Duodenal mucosa (tissue), 2 donors: ENCODE measurements at regions not wholly inside any gene's neighbourhood (a gene's known extent, or its start where the extent isn't known, plus 50 kb on each side); places are given as distances from the start of the nearest gene placed in this dataset.

Source experiments
- H3K27ac ChIP-seq: one replicate; pipeline ENCODE4 v1.7.0; 2013; ENCODE audit warnings: low read depth, low read length
- H3K27me3 ChIP-seq, 2 donors: one replicate each; pipeline ENCODE4 v1.7.0; 2013; ENCODE audit warnings: low read length in 2 of 2, control low read depth in 1 of 2; ENCODE audit not compliant: insufficient read depth in 2 of 2, control insufficient read depth in 1 of 2
- H3K36me3 ChIP-seq, 2 donors: one replicate each; pipeline ENCODE4 v1.7.0; 2013; ENCODE audit warnings: low read length in 2 of 2, control low read depth in 1 of 2; ENCODE audit not compliant: insufficient read depth in 2 of 2, control insufficient read depth in 1 of 2
- H3K4me1 ChIP-seq, 2 donors: one replicate each; pipeline ENCODE4 v1.7.0; 2013; ENCODE audit warnings: low read length in 2 of 2, control low read depth in 1 of 2; ENCODE audit not compliant: insufficient read depth in 2 of 2, control insufficient read depth in 1 of 2
- H3K4me3 ChIP-seq, 2 donors: one replicate each; pipeline ENCODE4 v1.7.0; 2013; ENCODE audit warnings: low read length in 2 of 2, low read depth in 1 of 2
- H3K9ac ChIP-seq, 2 donors: one replicate each; pipeline ENCODE4 v1.7.0; 2013; ENCODE audit warnings: low read length in 2 of 2, low read depth in 1 of 2
- H3K9me3 ChIP-seq, 2 donors: one replicate each; pipeline ENCODE4 v1.7.0; 2013; ENCODE audit warnings: low read length in 2 of 2, control low read depth in 1 of 2; ENCODE audit not compliant: control insufficient read depth in 1 of 2

DNA sequence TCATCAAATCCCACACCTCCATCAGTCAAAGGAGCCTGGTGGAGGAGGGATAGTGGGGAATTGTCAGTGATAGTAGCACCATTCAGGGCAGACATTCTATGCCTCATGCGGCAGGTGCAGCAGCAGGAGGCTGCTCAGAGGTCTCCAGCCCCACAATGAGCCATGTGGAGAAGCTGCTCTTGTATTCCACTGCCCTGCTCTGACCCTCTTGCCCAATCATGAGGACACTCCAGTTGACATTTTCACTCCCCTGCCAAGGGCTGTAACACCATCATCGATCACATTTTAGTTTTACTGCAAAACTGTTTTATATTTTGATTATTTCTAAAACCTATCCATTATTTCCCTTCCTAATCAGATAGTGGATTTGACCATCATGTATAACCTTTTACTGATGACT lies 487.6 kb upstream of the KLHL29 start:
- Histone ChIP-seq H3K4me3 (no peak overlapping the region), H3K9ac (no peak overlapping the region), H3K4me1 (no peaks in the 10 kb centered on the region), H3K27me3 (no peaks in the 10 kb centered on the region), H3K36me3 (no peaks in the 10 kb centered on the region), H3K27ac (no peak overlapping the region), H3K9me3 (no peaks in the 10 kb centered on the region)

- Histone ChIP-seq H3K9me3 (no peaks in the 10 kb centered on the region), H3K9ac (no peak overlapping the region), H3K27me3 (no peaks in the 10 kb centered on the region), H3K4me1 (no peaks in the 10 kb centered on the region), H3K27ac (no peak overlapping the region), H3K36me3 (no peaks in the 10 kb centered on the region), H3K4me3 (no peak overlapping the region)
Measured at GRCh38 chr2:22900674-22901073, 484.3 kb upstream of the KLHL29 start.

DNA sequence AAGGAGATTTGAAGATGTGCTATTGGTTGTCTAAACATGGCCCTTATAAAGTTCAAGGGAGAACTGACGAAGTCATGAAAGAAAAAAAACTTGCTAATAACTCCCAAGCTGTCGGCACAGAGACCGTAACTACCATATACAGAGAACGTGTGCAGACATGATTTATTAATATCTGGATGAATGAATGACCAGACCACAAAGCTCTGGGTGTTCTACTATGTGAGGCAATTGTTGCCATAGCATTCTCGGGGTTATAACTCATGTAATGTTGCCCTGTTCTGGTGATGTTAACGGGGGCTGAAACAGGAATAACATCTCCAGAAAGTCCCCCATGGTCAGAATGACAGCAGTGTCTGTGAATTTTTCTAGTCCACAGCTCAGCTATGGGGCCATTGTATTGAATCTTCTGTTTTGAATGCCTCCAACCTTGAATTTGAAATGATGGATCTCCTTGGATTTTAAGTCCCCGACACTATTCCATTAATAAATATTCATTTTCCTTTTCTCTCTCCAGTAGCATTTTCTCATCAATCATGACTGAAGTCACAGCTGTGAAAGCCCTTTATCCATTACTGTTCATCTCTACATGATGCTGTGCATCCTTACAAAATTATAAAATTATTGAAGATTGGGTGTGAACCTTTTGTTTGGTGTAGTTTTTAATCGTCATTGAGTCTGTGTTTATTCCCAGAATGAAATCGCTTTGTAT lies 483.4 kb upstream of the KLHL29 start:
- H3K27ac ChIP-seq: no peak overlapping the region
- no peaks in the 10 kb centered on the region for H3K9me3 ChIP-seq
- H3K9ac ChIP-seq: no peak overlapping the region
- no peaks in the 10 kb centered on the region for H3K4me1 ChIP-seq
- H3K27me3 ChIP-seq: no peaks in the 10 kb centered on the region
- H3K36me3 ChIP-seq: no peaks in the 10 kb centered on the region
- H3K4me3 ChIP-seq: no peak overlapping the region

DNA sequence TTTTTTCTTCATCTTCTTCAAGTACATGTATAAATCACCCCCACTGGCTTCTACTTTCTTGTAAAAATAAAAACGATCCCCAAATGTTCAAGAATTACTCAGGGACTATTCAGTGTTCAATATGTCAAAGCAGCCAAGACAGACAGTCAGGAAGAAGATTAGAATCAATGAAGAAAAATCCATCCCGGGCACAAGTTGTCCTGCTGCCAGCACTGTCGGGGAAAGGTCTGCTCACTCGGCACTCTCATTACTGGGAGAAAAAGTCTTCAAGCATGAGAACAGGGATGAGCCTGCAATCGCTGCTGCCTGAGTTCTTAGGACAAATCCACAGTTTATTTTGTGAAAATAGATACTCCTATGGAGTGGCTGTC lies 482.8 kb upstream of the KLHL29 start:
- Histone ChIP-seq H3K27me3 (no peaks in the 10 kb centered on the region), H3K27ac (no peak overlapping the region), H3K4me3 (no peak overlapping the region), H3K9ac (no peak overlapping the region), H3K4me1 (no peaks in the 10 kb centered on the region), H3K36me3 (no peaks in the 10 kb centered on the region), H3K9me3 (no peaks in the 10 kb centered on the region)

- Histone ChIP-seq H3K9me3 (no peaks in the 10 kb centered on the region), H3K36me3 (no peaks in the 10 kb centered on the region), H3K4me1 (no peaks in the 10 kb centered on the region), H3K4me3 (no peak overlapping the region), H3K27ac (no peak overlapping the region), H3K9ac (no peak overlapping the region), H3K27me3 (no peaks in the 10 kb centered on the region)
Measured at GRCh38 chr2:22902662-22903165, 482.3 kb upstream of the KLHL29 start.

DNA sequence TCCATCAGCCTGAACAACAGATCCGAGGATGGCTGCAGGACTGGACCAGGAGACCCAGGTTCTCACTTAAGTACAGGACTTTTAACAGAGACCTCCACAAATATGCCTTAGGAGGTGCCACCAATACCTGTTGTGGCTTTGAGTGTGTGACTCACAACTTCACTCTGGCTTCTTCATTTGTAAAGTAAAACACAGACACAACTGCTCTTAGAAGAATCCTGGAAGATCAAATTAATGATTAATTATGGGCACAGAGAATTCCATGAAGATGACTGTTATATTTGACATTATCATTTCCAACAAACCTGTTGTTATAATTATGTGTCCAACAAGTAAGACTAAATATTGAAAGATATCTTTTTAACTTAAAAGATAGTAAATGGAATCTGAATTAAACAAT lies 481.4 kb upstream of the KLHL29 start:
- Histone ChIP-seq H3K36me3 (no peaks in the 10 kb centered on the region), H3K9me3 (no peaks in the 10 kb centered on the region), H3K4me1 (no peaks in the 10 kb centered on the region), H3K9ac (no peak overlapping the region), H3K27ac (no peak overlapping the region), H3K27me3 (no peaks in the 10 kb centered on the region), H3K4me3 (no peak overlapping the region)

- Histone ChIP-seq H3K9ac (no peak overlapping the region), H3K4me1 (no peaks in the 10 kb centered on the region), H3K36me3 (no peaks in the 10 kb centered on the region), H3K9me3 (no peaks in the 10 kb centered on the region), H3K27ac (no peak overlapping the region), H3K4me3 (no peak overlapping the region), H3K27me3 (no peaks in the 10 kb centered on the region)
Measured at GRCh38 chr2:22904126-22904684, 480.8 kb upstream of the KLHL29 start.

- H3K27ac ChIP-seq: no peak overlapping the region
- no peak overlapping the region for H3K9ac ChIP-seq
- H3K9me3 ChIP-seq: no peaks in the 10 kb centered on the region
- H3K4me1 ChIP-seq: no peaks in the 10 kb centered on the region
- no peaks in the 10 kb centered on the region for H3K27me3 ChIP-seq
- H3K4me3 ChIP-seq: no peak overlapping the region
- no peaks in the 10 kb centered on the region for H3K36me3 ChIP-seq
Measured at GRCh38 chr2:22907330-22907729, 477.6 kb upstream of the KLHL29 start.

DNA sequence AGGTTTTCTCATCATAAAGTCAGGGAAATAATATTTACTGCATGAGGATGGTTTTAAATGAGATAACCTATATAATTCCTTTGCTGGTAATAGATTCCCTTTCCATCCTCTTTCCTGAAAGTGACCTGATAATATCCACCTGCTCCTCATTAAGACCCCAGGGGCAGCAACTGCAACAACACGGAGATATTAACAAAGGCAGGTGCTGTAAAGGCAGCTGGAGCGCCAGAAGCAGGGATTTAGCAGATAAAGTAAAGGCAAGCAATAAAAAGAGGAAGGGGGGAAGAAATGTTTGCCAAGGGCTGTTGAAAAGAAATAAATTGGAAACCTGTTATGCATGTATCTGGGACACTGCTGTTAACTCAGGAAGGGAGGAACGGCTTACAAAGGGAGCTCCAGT lies 472.6 kb upstream of the KLHL29 start:
- Histone ChIP-seq H3K36me3 (no peaks in the 10 kb centered on the region), H3K27me3 (no peaks in the 10 kb centered on the region), H3K4me1 (no peaks in the 10 kb centered on the region), H3K27ac (no peak overlapping the region), H3K4me3 (no peak overlapping the region), H3K9me3 (no peaks in the 10 kb centered on the region), H3K9ac (no peak overlapping the region)

DNA sequence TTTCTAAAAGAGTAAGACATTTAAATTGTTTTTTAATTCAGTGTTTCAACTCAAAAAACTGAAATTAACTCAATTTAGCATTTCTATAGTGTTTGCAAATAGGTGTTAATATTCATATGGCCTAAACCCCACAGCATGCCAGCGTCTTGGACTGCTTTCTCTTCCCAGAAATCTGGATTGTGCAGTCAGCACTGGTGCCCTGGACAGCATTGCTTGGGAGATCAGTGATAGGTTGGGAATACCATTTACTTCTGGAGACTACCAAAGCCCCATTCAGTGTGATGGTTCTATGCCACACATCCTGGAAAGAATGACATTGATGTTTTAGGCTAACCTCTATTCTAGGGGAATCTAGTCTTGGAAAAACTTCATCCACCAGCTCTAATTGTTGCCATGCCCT lies 455.0 kb upstream of the KLHL29 start:
- Histone ChIP-seq H3K36me3 (no peaks in the 10 kb centered on the region), H3K9ac (no peak overlapping the region)

More for the DNA sequence above, 455.0 kb upstream of the KLHL29 start:
- Histone ChIP-seq H3K27ac (no peak overlapping the region), H3K9me3 (no peaks in the 10 kb centered on the region), H3K4me3 (no peak overlapping the region), H3K27me3 (no peaks in the 10 kb centered on the region), H3K4me1 (peaks cover 4 to 15% of the 10 kb centered on the region in 2 donors)
